GM19463 (cell line): ENCODE measurements at regions not wholly inside any gene's neighbourhood (a gene's known extent, or its start where the extent isn't known, plus 50 kb on each side); places are given as distances from the start of the nearest gene placed in this dataset.

ENCODE experiments used
- ATAC-seq: cut with Tn5 transposase; IDR thresholded peaks from one replicate; pipeline ENCODE4 v1.9.1; 2021; ENCODE audit warnings: mild to moderate bottlenecking, moderate library complexity; ENCODE audit not compliant: unreplicated experiment

GRCh38 chr12:46131732-46132469 is 136.9 kb downstream of the SLC38A1 start:
- no peak for ATAC-seq

- ATAC-seq: no peak
Observed at GRCh38 chr12:46127656-46128055, 137.3 kb upstream of the SCAF11 start.

GRCh38 chr12:46126050-46126727 is 135.8 kb upstream of the SCAF11 start:
- no peak for ATAC-seq

GRCh38 chr12:46124848-46125619 is 134.7 kb upstream of the SCAF11 start:
- peak; percentile 80 for ATAC-seq

DNA sequence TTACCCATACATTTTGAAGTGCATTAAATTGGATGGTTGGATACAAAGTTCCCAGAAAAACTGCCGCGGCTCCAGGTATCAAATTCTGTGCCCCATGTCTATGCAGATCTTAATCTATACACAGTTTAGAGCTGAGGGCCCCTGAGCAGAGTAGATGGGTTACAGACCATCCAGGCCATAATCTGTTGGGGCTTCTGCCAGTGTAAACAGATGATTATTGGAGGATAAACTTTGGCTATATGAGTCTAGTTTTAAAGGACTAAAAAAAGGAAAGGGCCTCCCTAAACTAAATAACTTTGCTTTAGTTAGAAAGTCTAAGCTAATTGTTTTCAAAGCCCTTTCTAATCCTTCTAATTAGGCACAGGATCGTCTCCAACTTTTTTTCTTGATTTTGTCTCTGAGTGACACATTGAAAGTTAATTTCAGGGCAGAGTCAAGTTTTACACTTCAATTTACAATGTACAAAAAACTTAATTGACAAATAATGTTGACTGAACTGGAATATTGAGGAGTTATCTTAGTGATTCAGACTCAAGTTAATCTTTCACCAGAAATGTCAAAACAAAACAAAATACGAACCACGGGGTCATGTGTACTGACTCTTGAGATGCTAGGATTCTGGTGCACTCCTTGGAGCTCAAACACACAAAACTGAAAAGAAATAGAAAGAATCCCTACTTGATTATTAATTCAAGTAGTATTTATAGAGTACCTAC is 133.9 kb upstream of the SCAF11 start:
- no peak for ATAC-seq

- no peak for ATAC-seq
Observed at GRCh38 chr12:46112364-46112763, 122.0 kb upstream of the SCAF11 start.

GRCh38 chr12:46111715-46112114 is 121.3 kb upstream of the SCAF11 start:
- no peak for ATAC-seq

- peak; percentile 28 for ATAC-seq
Observed at GRCh38 chr12:46110928-46111699, 120.7 kb upstream of the SCAF11 start.

DNA sequence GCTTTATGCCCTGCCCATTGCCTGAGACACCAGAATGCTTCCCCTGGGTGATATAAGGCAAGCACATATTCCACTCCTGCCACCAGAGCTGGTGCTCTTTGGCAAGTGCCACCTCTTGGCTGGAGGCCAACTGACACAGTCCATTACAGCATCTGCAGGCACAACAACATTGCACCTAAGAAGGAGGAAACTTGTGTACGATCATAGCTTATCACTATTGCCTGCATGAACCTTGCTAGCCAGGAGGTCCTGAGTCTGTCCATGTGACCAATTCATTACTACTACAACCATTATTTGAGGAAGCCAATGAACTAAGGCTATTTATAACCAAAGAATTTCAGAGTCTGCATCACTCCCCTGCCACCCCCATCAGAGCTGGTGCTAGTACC is 119.8 kb upstream of the SCAF11 start:
- ATAC-seq: no peak

DNA sequence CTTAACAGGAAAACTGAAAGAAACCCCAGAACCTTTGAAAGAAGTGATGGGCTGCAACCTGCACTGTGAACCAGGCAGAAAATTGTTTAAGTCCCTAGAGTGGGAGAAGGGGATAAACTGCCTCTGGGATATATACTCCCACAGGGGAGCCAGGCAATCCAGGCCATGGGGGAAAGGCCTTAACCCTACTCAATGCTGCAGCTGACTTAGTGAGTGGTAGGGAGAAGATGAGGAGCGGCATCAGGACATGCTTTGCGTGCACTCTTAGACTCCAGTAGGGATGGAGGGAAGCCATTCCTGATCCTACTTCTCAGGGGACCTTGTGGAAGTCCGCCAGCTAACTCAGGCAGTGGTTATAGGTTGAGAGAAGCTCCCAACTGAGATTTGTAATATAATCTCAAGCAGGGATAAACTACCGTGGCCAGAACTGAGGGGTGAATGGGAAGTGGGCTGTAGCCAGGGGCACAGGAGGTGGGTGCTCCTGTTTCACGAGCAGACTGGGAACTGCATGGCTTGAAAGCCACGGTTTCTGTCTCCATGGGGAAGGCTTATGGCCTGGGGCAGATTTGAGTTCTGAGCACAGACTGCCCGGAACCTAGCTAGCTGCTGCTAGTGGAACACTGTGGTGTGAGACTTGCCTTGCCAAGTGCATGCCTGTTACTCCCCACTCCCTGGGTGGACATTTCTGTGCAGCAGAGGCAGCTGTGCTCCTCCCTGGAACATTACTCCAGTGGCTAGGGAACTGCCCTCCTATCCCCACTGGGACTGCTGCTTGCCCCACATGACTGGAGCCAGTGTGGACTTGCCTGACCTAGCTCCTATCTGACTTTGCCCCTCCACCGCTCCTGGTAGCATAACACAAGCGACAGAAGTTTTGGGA is 119.2 kb upstream of the SCAF11 start:
- ATAC-seq: no peak

DNA sequence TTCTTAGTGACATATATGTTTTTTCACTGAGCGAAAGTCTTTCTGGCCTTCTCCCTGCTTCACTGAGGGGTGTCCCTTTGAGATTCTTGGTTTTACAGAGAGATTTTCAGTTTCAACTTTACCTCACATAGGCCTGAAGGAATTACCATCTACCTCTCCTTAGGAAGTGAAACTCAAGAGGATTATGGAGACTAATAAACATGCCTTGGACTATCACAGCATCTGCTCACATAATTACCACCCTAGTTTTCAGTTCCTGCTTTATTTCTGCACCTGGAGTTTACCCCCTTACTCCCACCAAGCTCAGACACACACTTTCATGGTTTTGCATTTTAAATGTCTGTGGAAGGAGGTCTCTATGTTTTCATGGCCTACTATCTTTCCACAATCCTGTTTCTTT is 118.3 kb upstream of the SCAF11 start:
- peak; percentile 79 for ATAC-seq

DNA sequence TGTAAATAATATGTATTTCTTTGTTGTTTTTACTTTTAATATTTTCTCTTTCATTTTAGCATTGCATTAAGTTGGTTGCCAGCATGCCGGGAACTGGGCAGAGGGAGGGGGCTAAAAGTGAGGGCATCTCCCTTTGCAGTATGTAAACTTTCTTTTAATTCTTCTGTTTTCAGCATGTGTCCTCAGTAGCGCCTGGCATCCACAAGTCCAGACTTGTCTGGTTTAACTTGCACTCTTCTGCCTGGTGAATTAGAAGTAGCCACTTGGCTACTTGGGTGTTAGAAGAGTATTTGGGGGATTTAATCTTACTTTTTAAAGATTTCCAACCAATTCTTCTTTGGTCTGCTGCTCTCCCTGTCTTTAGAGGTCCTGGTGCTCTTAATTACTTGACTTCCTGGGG is 117.2 kb upstream of the SCAF11 start:
- ATAC-seq: no peak

- no peak for ATAC-seq
Observed at GRCh38 chr12:46105735-46106134, 115.4 kb upstream of the SCAF11 start.

GRCh38 chr12:46103559-46104383 is 113.4 kb upstream of the SCAF11 start:
- no peak for ATAC-seq

DNA sequence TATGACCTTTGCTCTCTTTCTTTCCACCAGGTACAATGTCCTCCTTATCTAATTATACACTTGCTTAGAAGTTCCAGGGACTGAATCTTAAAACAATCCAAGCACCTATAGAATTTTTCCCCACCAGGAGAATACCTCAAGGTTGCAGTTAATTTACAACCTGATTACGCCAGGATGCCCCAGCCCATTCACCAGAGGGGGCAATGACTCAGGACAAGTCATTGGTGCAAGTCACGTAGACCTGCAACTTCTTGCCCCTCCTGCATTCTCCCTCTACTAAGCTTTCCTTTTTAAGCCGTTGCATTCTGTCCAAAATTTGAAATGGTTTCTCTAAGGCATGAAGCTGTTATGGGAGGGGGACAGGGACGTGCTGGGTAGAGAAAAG is 111.1 kb upstream of the SCAF11 start:
- no peak for ATAC-seq

- ATAC-seq: no peak
Observed at GRCh38 chr12:46100551-46101484, 110.4 kb upstream of the SCAF11 start.

GRCh38 chr12:46089414-46090162 is 99.2 kb upstream of the SCAF11 start:
- no peak for ATAC-seq
